ENCODE measurements at regions not wholly inside any gene's neighbourhood (a gene's known extent, or its start where the extent isn't known, plus 50 kb on each side); places are given as distances from the start of the nearest gene placed in this dataset.
A peak's percentile ranks its signal among the peaks of the same experiment; 100 is the strongest.

GRCh38 chr18:23316316-23316715 is 136.8 kb upstream of the RIOK3 start:
- Histone ChIP-seq H3K4me2 (ENCODE audit: extremely low read depth, insufficient read depth, low read length) (no peak overlapping the region), H3K4me1 (ENCODE audit: control insufficient read depth, extremely low read depth, insufficient read depth, low read length) (peaks cover 7% of the 10 kb centered on the region), H3K9ac (ENCODE audit: insufficient read depth, low read length) (no peak overlapping the region), H3K4me3 (replicated peaks in 1 of 4; ENCODE audit: control extremely low read depth in 1 of 4, insufficient read depth in 1 of 4, low read depth in 3 of 4, low read length in 4 of 4) (no peak overlapping the region), H3K27me3 (ENCODE audit: control insufficient read depth, insufficient read depth, low read length) (no peaks in the 10 kb centered on the region), H3K9me3 (ENCODE audit: control insufficient read depth, insufficient read depth, low read depth, low read length) (no peaks in the 10 kb centered on the region), H3K36me3 (ENCODE audit: control insufficient read depth, insufficient read depth, low read length) (no peaks in the 10 kb centered on the region), H2AFZ (ENCODE audit: low read length) (no peak overlapping the region), H4K20me1 (ENCODE audit: control insufficient read depth, extremely low read depth, insufficient read depth, low read length) (no peaks in the 10 kb centered on the region), H3K79me2 (ENCODE audit: control insufficient read depth, insufficient read depth, low read length) (no peaks in the 10 kb centered on the region), H3K27ac (ENCODE audit: insufficient read depth, low read length) (no peak overlapping the region)
- TF ChIP-seq CTCF (conservative IDR thresholded peaks at IDR 0.05 in 1 of 2, IDR thresholded peaks at IDR 0.05 in 1 of 2; ENCODE audit: low read depth in 1 of 2, low read length in 2 of 2) (no peak), EZH2 (IDR thresholded peaks at IDR 0.05; ENCODE audit: low read length, missing control alignments) (no peak)
- DNase-seq (ENCODE audit: low read depth in 2 of 2): no peak

GRCh38 chr18:23316988-23317387 is 136.1 kb upstream of the RIOK3 start:
- no peak overlapping the region for H3K27ac ChIP-seq (ENCODE audit: insufficient read depth, low read length)
- no peak overlapping the region for H3K9ac ChIP-seq (ENCODE audit: insufficient read depth, low read length)
- H3K4me2 ChIP-seq (ENCODE audit: extremely low read depth, insufficient read depth, low read length): no peak overlapping the region
- H3K4me1 ChIP-seq (ENCODE audit: control insufficient read depth, extremely low read depth, insufficient read depth, low read length): peaks cover 5% of the 10 kb centered on the region
- H2AFZ ChIP-seq (ENCODE audit: low read length): no peak overlapping the region
- no peaks in the 10 kb centered on the region for H3K79me2 ChIP-seq (ENCODE audit: control insufficient read depth, insufficient read depth, low read length)
- TF ChIP-seq CTCF (conservative IDR thresholded peaks at IDR 0.05 in 1 of 2, IDR thresholded peaks at IDR 0.05 in 1 of 2; ENCODE audit: low read depth in 1 of 2, low read length in 2 of 2) (no peak), EZH2 (IDR thresholded peaks at IDR 0.05; ENCODE audit: low read length, missing control alignments) (no peak)
- H3K4me3 ChIP-seq (replicated peaks in 1 of 4; ENCODE audit: control extremely low read depth in 1 of 4, insufficient read depth in 1 of 4, low read depth in 3 of 4, low read length in 4 of 4): no peak overlapping the region
- no peaks in the 10 kb centered on the region for H4K20me1 ChIP-seq (ENCODE audit: control insufficient read depth, extremely low read depth, insufficient read depth, low read length)
- no peaks in the 10 kb centered on the region for H3K9me3 ChIP-seq (ENCODE audit: control insufficient read depth, insufficient read depth, low read depth, low read length)
- H3K36me3 ChIP-seq (ENCODE audit: control insufficient read depth, insufficient read depth, low read length): no peaks in the 10 kb centered on the region
- H3K27me3 ChIP-seq (ENCODE audit: control insufficient read depth, insufficient read depth, low read length): no peaks in the 10 kb centered on the region
- no peak for DNase-seq (ENCODE audit: low read depth in 2 of 2)

- TF ChIP-seq EZH2 (IDR thresholded peaks at IDR 0.05; ENCODE audit: low read length, missing control alignments) (no peak), CTCF (conservative IDR thresholded peaks at IDR 0.05 in 1 of 2, IDR thresholded peaks at IDR 0.05 in 1 of 2; ENCODE audit: low read depth in 1 of 2, low read length in 2 of 2) (no peak)
- Histone ChIP-seq H3K79me2 (ENCODE audit: control insufficient read depth, insufficient read depth, low read length) (no peaks in the 10 kb centered on the region), H3K4me3 (replicated peaks in 1 of 4; ENCODE audit: control extremely low read depth in 1 of 4, insufficient read depth in 1 of 4, low read depth in 3 of 4, low read length in 4 of 4) (no peak overlapping the region), H3K36me3 (ENCODE audit: control insufficient read depth, insufficient read depth, low read length) (no peaks in the 10 kb centered on the region), H3K9me3 (ENCODE audit: control insufficient read depth, insufficient read depth, low read depth, low read length) (no peaks in the 10 kb centered on the region), H3K4me2 (ENCODE audit: extremely low read depth, insufficient read depth, low read length) (no peak overlapping the region), H2AFZ (ENCODE audit: low read length) (no peak overlapping the region), H4K20me1 (ENCODE audit: control insufficient read depth, extremely low read depth, insufficient read depth, low read length) (no peaks in the 10 kb centered on the region), H3K27me3 (ENCODE audit: control insufficient read depth, insufficient read depth, low read length) (no peaks in the 10 kb centered on the region), H3K4me1 (ENCODE audit: control insufficient read depth, extremely low read depth, insufficient read depth, low read length) (no peaks in the 10 kb centered on the region), H3K27ac (ENCODE audit: insufficient read depth, low read length) (no peak overlapping the region), H3K9ac (ENCODE audit: insufficient read depth, low read length) (no peak overlapping the region)
- peak in 1 of 2 donors; percentile 90 for DNase-seq (ENCODE audit: low read depth in 2 of 2)
Measured at GRCh38 chr18:23317975-23318675, 135.0 kb upstream of the RIOK3 start.

Measured in fibroblast of lung (primary cell).